SK-N-SH (cell line): ENCODE measurements at regions not wholly inside any gene's neighbourhood (a gene's known extent, or its start where the extent isn't known, plus 50 kb on each side); places are given as distances from the start of the nearest gene placed in this dataset.

Experiments
- CTCF ChIA-PET: fragments of 300-600, 350-600 bp; formaldehyde crosslinking; extraction: SDS; loops from one replicate; lab custom pipeline; 2021; lab: Yijun Ruan, JAX
- POLR2A ChIA-PET: fragments of 350-600 bp; sonication (Branson Sonifier 250); formaldehyde crosslinking; extraction: SDS; loops from one replicate; lab custom pipeline; 2020; ENCODE audit warnings: antibody characterized with exemption, inconsistent platforms; lab: Yijun Ruan, JAX
- DNase-seq: peaks from one replicate; pipeline ENCODE4 v3.0.0; 2012
- H2AFZ ChIP-seq: fragments of 200-600 bp; sonication (generic); 2 replicates; pipeline ENCODE4 v1.8.1; 2016; ENCODE audit warnings: antibody characterized with exemption, mild to moderate bottlenecking, low read depth
- H3F3A ChIP-seq: fragments of 200-600 bp; sonication (generic); replicated peaks from 2 replicates; pipeline ENCODE3; 2016; ENCODE audit warnings: antibody characterized with exemption, mild to moderate bottlenecking; ENCODE audit not compliant: insufficient read depth
- H3K27ac ChIP-seq, 2 experiments: fragments of 200-500 bp in 1 of 2; fragments of 200-600 bp in 1 of 2; sonication (Bioruptor generic) in 1 of 2; sonication (generic), shearing (Covaris generic) in 1 of 2; 2 replicates each; pipeline versions ENCODE4 v1.5.1 to v1.6.1; 2014 to 2016; ENCODE audit warnings: low read depth in 2 of 2, inconsistent platforms in 1 of 2, low read length in 1 of 2, mild to moderate bottlenecking in 1 of 2, mixed read lengths in 1 of 2
- H3K27me3 ChIP-seq: fragments of 200-600 bp; sonication (generic), shearing (Covaris generic); 2 replicates; pipeline ENCODE4 v1.6.1; 2016; ENCODE audit warnings: mixed run types; ENCODE audit not compliant: insufficient read depth
- H3K36me3 ChIP-seq, 2 experiments: fragments of 200-500 bp in 1 of 2; fragments of 200-600 bp in 1 of 2; sonication (Bioruptor generic) in 1 of 2; sonication (generic) in 1 of 2; replicated peaks in 1 of 2; 2 replicates each; pipeline versions ENCODE3 to v1.5.1; 2014 to 2016; ENCODE audit warnings: low read length in 1 of 2, mild to moderate bottlenecking in 1 of 2; ENCODE audit not compliant: insufficient read depth in 2 of 2, control insufficient read depth in 1 of 2
- H3K4me1 ChIP-seq, 2 experiments: fragments of 200-500 bp in 1 of 2; fragments of 200-600 bp in 1 of 2; sonication (Bioruptor generic) in 1 of 2; sonication (generic), shearing (Covaris generic) in 1 of 2; 2 replicates each; pipeline versions ENCODE4 v1.5.1 to v1.6.1; 2014 to 2016; ENCODE audit warnings: low read depth in 1 of 2, low read length in 1 of 2, mixed run types in 1 of 2; ENCODE audit not compliant: insufficient read depth in 2 of 2, control insufficient read depth in 1 of 2
- H3K4me2 ChIP-seq: fragments of 200-600 bp; sonication (generic), shearing (Covaris generic); 2 replicates; pipeline ENCODE4 v1.6.1; 2017; ENCODE audit warnings: mixed run types
- H3K4me3 ChIP-seq, 2 experiments: fragments of 200-500 bp in 1 of 2; fragments of 200-600 bp in 1 of 2; sonication (Bioruptor generic) in 1 of 2; sonication (generic), shearing (Covaris generic) in 1 of 2; 2 replicates each; pipeline versions ENCODE4 v1.5.1 to v1.8.1; 2014 to 2016; ENCODE audit warnings: low read depth in 2 of 2, inconsistent platforms in 1 of 2, low read length in 1 of 2, mild to moderate bottlenecking in 1 of 2, mixed read lengths in 1 of 2, moderate library complexity in 1 of 2
- H3K79me2 ChIP-seq: fragments of 200-600 bp; sonication (generic); 2 replicates; pipeline ENCODE4 v1.8.1; 2017; ENCODE audit warnings: mild to moderate bottlenecking; ENCODE audit not compliant: insufficient read depth
- H3K9ac ChIP-seq: fragments of 200-600 bp; sonication (generic); 2 replicates; pipeline ENCODE4 v1.6.1; 2017; ENCODE audit warnings: mixed run types
- H3K9me2 ChIP-seq: fragments of 200-600 bp; sonication (generic); 2 replicates; pipeline ENCODE4 v1.6.1; 2017; ENCODE audit warnings: mixed run types
- H3K9me3 ChIP-seq: fragments of 200-600 bp; sonication (generic); 2 replicates; pipeline ENCODE4 v1.6.1; 2017; ENCODE audit warnings: mixed run types, mild to moderate bottlenecking, moderate library complexity
- H4K20me1 ChIP-seq: fragments of 200-600 bp; sonication (generic); 2 replicates; pipeline ENCODE4 v1.6.1; 2017; ENCODE audit warnings: mild to moderate bottlenecking, mixed run types; ENCODE audit not compliant: insufficient read depth
- EZH2phosphoT487 ChIP-seq: fragments of 200-600 bp; sonication (generic); IDR thresholded peaks from 2 replicates; pipeline ENCODE4 v1.6.1; 2017; ENCODE audit warnings: low read depth, mixed run types, mild to moderate bottlenecking, antibody characterized with exemption, moderate library complexity, borderline replicate concordance
- FOXM1 ChIP-seq: IDR thresholded peaks from 2 replicates; pipeline ENCODE4 v1.4.0; 2012; ENCODE audit warnings: low read depth, mild to moderate bottlenecking
- GATA2 ChIP-seq: sonication (generic); formaldehyde crosslinking; IDR thresholded peaks from 2 replicates; pipeline ENCODE4 v1.5.0; 2020; ENCODE audit warnings: mild to moderate bottlenecking, missing genetic modification reagents
- RXRA ChIP-seq: IDR thresholded peaks from 2 replicates; pipeline ENCODE4 v1.4.0; 2012; ENCODE audit warnings: low read depth, mild to moderate bottlenecking, borderline replicate concordance
- SIN3A ChIP-seq: IDR thresholded peaks from 2 replicates; pipeline ENCODE4 v1.6.1; 2012; ENCODE audit warnings: low read depth, mild to moderate bottlenecking, low read length, moderate library complexity, borderline replicate concordance
- SMC3 ChIP-seq: IDR thresholded peaks from 2 replicates; pipeline ENCODE4 v1.6.1; 2012; ENCODE audit warnings: low read depth, low read length, improper control_type of control experiment
- TEAD4 ChIP-seq: IDR thresholded peaks from 2 replicates; pipeline ENCODE4 v1.4.0; 2012; ENCODE audit warnings: mild to moderate bottlenecking, borderline replicate concordance; ENCODE audit not compliant: insufficient read depth
- YY1 ChIP-seq: IDR thresholded peaks from 2 replicates; pipeline ENCODE4 v1.4.0; 2012; ENCODE audit warnings: low read depth, mild to moderate bottlenecking
- whole genome bisulfite sequencing: methylation state at CpG from one replicate; pipeline ENCODE4 v1.1.6; 2017; ENCODE audit warnings: low lambda C conversion rate; 5-methylcytosine and 5-hydroxymethylcytosine counted together
- TF ChIP-seq, protein P1 (sequence below): fragments of 150-350 bp; IDR thresholded peaks from 2 replicates; pipeline ENCODE4 v1.6.1; 2016; ENCODE audit warnings: mild to moderate bottlenecking, low read depth, low read length
- TF ChIP-seq, protein P2 (sequence below): IDR thresholded peaks from 2 replicates; pipeline ENCODE4; 2012

DNA sequence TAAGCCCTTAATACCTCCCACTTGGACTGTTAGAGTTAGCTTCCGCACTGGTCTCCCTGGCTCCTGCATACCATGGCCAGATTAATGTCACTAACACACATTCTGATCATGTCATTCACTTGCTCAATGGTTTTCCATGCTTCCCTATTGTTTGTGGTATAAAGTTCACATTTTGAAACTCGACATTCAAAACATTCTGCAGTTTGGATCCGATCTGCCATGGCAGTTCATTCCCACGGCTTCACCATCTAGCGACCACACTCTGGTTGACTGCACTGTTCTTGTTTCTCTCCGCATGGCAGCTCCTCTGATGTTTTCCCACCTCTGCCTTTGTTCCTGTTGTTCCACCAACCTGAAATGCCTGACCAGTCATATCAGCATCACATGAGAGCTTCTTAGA lies 87.4 kb upstream of the WAC start:
- Histone ChIP-seq H3K36me3 (no peaks in the 10 kb centered on the region), H3K27ac (no peak overlapping the region), H3K4me1 (peaks cover 0 to 3% of the 10 kb centered on the region in 2 experiments; a peak in 2 of 4 replicates), H3F3A (no peaks in the 10 kb centered on the region), H3K79me2 (no peaks in the 10 kb centered on the region), H3K9me2 (no peaks in the 10 kb centered on the region), H3K4me2 (no peak overlapping the region), H3K9me3 (no peaks in the 10 kb centered on the region), H2AFZ (no peak overlapping the region), H3K9ac (no peak overlapping the region), H3K4me3 (no peak overlapping the region), H3K27me3 (no peaks in the 10 kb centered on the region), H4K20me1 (no peaks in the 10 kb centered on the region)
- no peak for DNase-seq
- WGBS: 61% methylated on average over 6 of the region's 6 CpGs
- CTCF ChIA-PET: interaction anchor here (0.6 to 0.9 kb wide), 2 partner anchors 52 to 161 kb away, joined by 3 to 5 read pairs; no protein-coding TSS in a partner anchor
- TF ChIP-seq FOXM1 (no peak), TEAD4 (no peak), SIN3A (no peak), EZH2phosphoT487 (no peak)
- TF ChIP-seq, protein P1, sequence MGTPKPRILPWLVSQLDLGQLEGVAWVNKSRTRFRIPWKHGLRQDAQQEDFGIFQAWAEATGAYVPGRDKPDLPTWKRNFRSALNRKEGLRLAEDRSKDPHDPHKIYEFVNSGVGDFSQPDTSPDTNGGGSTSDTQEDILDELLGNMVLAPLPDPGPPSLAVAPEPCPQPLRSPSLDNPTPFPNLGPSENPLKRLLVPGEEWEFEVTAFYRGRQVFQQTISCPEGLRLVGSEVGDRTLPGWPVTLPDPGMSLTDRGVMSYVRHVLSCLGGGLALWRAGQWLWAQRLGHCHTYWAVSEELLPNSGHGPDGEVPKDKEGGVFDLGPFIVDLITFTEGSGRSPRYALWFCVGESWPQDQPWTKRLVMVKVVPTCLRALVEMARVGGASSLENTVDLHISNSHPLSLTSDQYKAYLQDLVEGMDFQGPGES: no peak
- TF ChIP-seq, protein P2, sequence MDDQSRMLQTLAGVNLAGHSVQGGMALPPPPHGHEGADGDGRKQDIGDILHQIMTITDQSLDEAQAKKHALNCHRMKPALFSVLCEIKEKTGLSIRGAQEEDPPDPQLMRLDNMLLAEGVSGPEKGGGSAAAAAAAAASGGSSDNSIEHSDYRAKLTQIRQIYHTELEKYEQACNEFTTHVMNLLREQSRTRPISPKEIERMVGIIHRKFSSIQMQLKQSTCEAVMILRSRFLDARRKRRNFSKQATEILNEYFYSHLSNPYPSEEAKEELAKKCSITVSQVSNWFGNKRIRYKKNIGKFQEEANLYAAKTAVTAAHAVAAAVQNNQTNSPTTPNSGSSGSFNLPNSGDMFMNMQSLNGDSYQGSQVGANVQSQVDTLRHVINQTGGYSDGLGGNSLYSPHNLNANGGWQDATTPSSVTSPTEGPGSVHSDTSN: no peak
- POLR2A ChIA-PET: interaction anchor here (0.5 kb wide), 1 partner anchor 8 kb away, joined by 3 read pairs; no protein-coding TSS in a partner anchor

DNA sequence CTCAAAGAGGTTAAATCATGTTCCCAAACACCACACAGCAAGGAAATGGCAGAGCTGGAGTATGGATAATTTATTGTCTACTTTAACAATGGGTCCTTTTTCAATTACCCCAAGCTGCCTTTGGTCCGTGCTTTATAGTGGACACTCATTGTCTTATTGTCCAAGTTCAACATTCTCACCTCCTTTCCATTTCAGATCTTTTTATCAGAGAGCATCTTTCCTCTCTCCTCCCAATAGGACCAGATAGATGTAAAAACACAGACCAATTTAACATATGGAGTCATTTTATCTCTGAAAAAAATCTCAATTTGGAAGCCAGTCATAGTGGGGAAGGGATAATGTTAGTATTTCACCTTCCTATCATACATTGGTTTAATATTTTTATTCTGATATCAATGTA lies 83.5 kb upstream of the WAC start:
- DNase-seq: peak; percentile 42

DNA sequence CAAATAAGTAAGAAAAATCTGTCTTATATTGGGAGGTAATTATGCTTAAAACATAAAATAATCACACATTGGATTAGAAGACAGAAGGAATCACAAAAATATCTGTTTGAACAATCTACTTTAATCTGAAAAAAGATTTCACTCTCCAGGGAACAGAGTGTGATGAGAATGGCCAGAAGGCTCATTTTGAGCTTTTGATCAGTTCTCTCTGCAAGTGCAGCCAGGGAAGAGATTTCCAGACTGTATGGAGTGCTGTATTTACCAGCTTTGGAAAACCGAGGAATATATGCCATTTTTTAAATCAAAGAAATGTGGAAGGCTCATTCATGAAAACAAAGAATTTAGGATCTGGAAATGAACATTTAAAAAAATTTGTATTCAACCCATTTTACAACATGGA lies 83.0 kb upstream of the WAC start:
- H3K4me1 ChIP-seq: peaks cover 0 to 3% of the 10 kb centered on the region in 2 experiments; a peak in 2 of 4 replicates
- POLR2A ChIA-PET: interaction anchor here (1.0 to 1.5 kb wide), 2 partner anchors 9 to 82 kb away, joined by 3 to 6 read pairs; partner anchors contain the start of gene WAC
- CTCF ChIA-PET: interaction anchor here (1.3 kb wide), 1 partner anchor 93 kb away, joined by 3 read pairs; no protein-coding TSS in a partner anchor

More for the DNA sequence above, 83.5 kb upstream of the WAC start:
- no peak overlapping the region for H3K9ac ChIP-seq
- H3K4me2 ChIP-seq: no peak overlapping the region
- peaks cover 7% of the 10 kb centered on the region; the same call in 1 of the 2 replicates for H3K9me3 ChIP-seq
- no peaks in the 10 kb centered on the region for H3K79me2 ChIP-seq
- H3K4me3 ChIP-seq: no peak overlapping the region
- no peaks in the 10 kb centered on the region for H4K20me1 ChIP-seq
- H3F3A ChIP-seq: no peaks in the 10 kb centered on the region
- no peaks in the 10 kb centered on the region for H3K36me3 ChIP-seq
- H3K27ac ChIP-seq: peak overlapping the region in 1 of 2 experiments; percentile 61; a peak in 2 of 4 replicates
- no peak overlapping the region for H2AFZ ChIP-seq
- no peaks in the 10 kb centered on the region for H3K9me2 ChIP-seq
- POLR2A ChIA-PET: interaction anchor here (0.5 to 1.5 kb wide), 2 partner anchors 9 to 83 kb away, joined by 3 to 6 read pairs; partner anchors contain the start of gene WAC
- 18% methylated on average over 1 of the region's 1 CpG for WGBS
- peaks cover 0 to 3% of the 10 kb centered on the region in 2 experiments; a peak in 2 of 4 replicates for H3K4me1 ChIP-seq
- TF ChIP-seq GATA2 (CRISPR knock-in tag): peak; percentile 79
- TF ChIP-seq RXRA: no peak
- H3K27me3 ChIP-seq: no peaks in the 10 kb centered on the region
- CTCF ChIA-PET: interaction anchor here (0.7 to 1.3 kb wide), 2 partner anchors 13 to 94 kb away, joined by 3 read pairs; no protein-coding TSS in a partner anchor

More for the DNA sequence above, 83.0 kb upstream of the WAC start:
- H3K27ac ChIP-seq: peak overlapping the region in 1 of 2 experiments; percentile 61; a peak in 2 of 4 replicates
- H3K9me2 ChIP-seq: no peaks in the 10 kb centered on the region
- H3K4me2 ChIP-seq: no peak overlapping the region
- H2AFZ ChIP-seq: no peak overlapping the region
- no peak overlapping the region for H3K4me3 ChIP-seq
- H3K36me3 ChIP-seq: no peaks in the 10 kb centered on the region
- no peaks in the 10 kb centered on the region for H3K79me2 ChIP-seq
- TF ChIP-seq YY1: no peak
- TF ChIP-seq SIN3A: no peak
- TF ChIP-seq SMC3: no peak
- TF ChIP-seq, all 33 proteins: peak for 0
- no peak for DNase-seq
- Histone ChIP-seq H3K9me3 (peaks cover 7% of the 10 kb centered on the region; the same call in 1 of the 2 replicates), H3F3A (no peaks in the 10 kb centered on the region), H3K27me3 (no peaks in the 10 kb centered on the region), H4K20me1 (no peaks in the 10 kb centered on the region), H3K9ac (no peak overlapping the region)
- 9% methylated on average over 1 of the region's 1 CpG for WGBS
